ENCODE measurements at regions not wholly inside any gene's neighbourhood (a gene's known extent, or its start where the extent isn't known, plus 50 kb on each side); places are given as distances from the start of the nearest gene placed in this dataset.

- Histone ChIP-seq H3K9me3 (no peaks in the 10 kb centered on the region), H3K27me3 (no peaks in the 10 kb centered on the region), H3K4me3 (no peak overlapping the region), H3K36me3 (no peaks in the 10 kb centered on the region), H3K27ac (no peak overlapping the region), H3K4me1 (no peaks in the 10 kb centered on the region)
- no peak for DNase-seq (ENCODE audit: low spot score)
- no peak for TF ChIP-seq CTCF (IDR thresholded peaks at IDR 0.05)
Observed at GRCh38 chr5:163190784-163191183, 246.6 kb upstream of the CCNG1 start.

GRCh38 chr5:163193886-163194285 is 243.5 kb upstream of the CCNG1 start:
- H3K36me3 ChIP-seq: no peaks in the 10 kb centered on the region
- no peak for DNase-seq (ENCODE audit: low spot score)
- no peaks in the 10 kb centered on the region for H3K27me3 ChIP-seq
- no peak overlapping the region for H3K27ac ChIP-seq
- TF ChIP-seq CTCF (IDR thresholded peaks at IDR 0.05): no peak
- no peaks in the 10 kb centered on the region for H3K9me3 ChIP-seq
- H3K4me3 ChIP-seq: no peak overlapping the region
- H3K4me1 ChIP-seq: no peaks in the 10 kb centered on the region

DNA sequence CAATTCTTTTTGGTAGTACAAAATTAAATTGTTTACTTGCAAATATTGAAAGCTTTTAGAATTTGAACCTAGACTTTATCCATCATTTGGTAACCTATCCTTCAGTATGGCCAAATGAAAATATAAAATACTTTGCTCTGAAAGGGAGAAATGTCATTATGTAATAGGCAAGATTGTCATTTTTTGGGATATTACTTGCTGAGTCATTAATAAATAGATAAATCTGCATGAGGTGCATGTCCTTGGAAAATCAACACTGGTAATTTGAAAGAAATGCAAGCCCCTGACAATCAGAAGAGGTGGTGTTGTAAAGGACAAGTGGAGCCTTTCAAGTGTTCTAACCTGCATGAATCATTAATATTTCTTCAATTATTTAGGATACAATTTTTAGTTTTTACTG is 231.8 kb upstream of the CCNG1 start:
- no peak for DNase-seq (ENCODE audit: low spot score)
- no peak for TF ChIP-seq CTCF (IDR thresholded peaks at IDR 0.05)
- Histone ChIP-seq H3K36me3 (no peaks in the 10 kb centered on the region), H3K9me3 (no peaks in the 10 kb centered on the region), H3K27ac (no peak overlapping the region), H3K27me3 (no peaks in the 10 kb centered on the region), H3K4me1 (no peaks in the 10 kb centered on the region), H3K4me3 (no peak overlapping the region)

DNA sequence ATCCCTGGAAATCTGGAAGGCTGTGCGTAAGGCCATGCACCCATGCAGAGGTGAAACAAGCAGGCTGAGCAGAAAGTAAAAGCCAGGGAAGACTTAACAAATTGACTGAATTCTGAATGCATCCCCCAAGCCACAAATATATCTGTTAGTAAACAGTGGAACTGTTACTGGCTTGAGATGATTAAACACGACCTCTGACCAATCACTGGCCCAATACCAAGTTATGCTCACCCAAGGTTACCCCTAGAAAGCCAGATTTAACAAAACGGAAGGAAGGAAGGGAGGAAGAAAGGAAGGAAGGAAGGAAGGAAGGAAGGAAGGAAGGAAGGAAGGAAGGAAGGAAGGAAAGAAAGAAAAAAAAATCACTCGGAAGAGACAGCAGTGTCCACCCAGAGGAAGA is 215.8 kb upstream of the CCNG1 start:
- H3K27ac ChIP-seq: no peak overlapping the region
- no peaks in the 10 kb centered on the region for H3K4me1 ChIP-seq
- H3K27me3 ChIP-seq: no peaks in the 10 kb centered on the region
- no peak overlapping the region for H3K4me3 ChIP-seq
- H3K9me3 ChIP-seq: no peaks in the 10 kb centered on the region
- no peaks in the 10 kb centered on the region for H3K36me3 ChIP-seq
- DNase-seq (ENCODE audit: low spot score): no peak
- no peak for TF ChIP-seq CTCF (IDR thresholded peaks at IDR 0.05)

DNA sequence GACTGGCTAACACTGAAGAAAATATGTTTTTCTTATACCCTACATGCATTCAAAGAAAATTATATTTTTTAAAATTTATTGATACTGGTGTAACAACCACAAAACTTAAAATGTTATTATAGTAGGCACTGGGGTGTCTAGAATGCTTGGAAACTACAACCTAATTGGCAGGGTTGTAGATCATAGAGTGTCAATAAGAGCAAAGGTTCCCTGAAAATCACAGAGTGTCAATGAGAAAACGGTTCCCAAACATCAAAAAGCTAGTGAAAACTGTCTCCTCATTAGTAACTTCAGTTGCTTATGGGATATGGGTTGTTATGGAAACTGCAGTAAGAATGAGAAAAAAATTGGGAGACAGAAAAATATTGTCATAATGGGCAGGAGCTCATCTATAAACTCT is 214.4 kb upstream of the CCNG1 start:
- TF ChIP-seq CTCF (IDR thresholded peaks at IDR 0.05): no peak
- Histone ChIP-seq H3K4me3 (no peak overlapping the region), H3K36me3 (no peaks in the 10 kb centered on the region), H3K9me3 (no peaks in the 10 kb centered on the region), H3K4me1 (no peaks in the 10 kb centered on the region), H3K27me3 (no peaks in the 10 kb centered on the region), H3K27ac (no peak overlapping the region)
- no peak for DNase-seq (ENCODE audit: low spot score)

GRCh38 chr5:163244445-163244987 is 192.9 kb upstream of the CCNG1 start:
- Histone ChIP-seq H3K4me1 (no peaks in the 10 kb centered on the region), H3K27me3 (no peaks in the 10 kb centered on the region), H3K36me3 (no peaks in the 10 kb centered on the region), H3K9me3 (no peaks in the 10 kb centered on the region), H3K4me3 (no peak overlapping the region), H3K27ac (no peak overlapping the region)
- DNase-seq (ENCODE audit: low spot score): no peak
- TF ChIP-seq CTCF (IDR thresholded peaks at IDR 0.05): no peak
